K562 (cell line): ENCODE measurements at regions not wholly inside any gene's neighbourhood (a gene's known extent, or its start where the extent isn't known, plus 50 kb on each side); places are given as distances from the start of the nearest gene placed in this dataset.

Experiments
- ATAC-seq: fragments of 200-7000 bp; cut with Tn5 transposase; 3 replicates; pipeline ENCODE4 v1.9.1; 2020; ENCODE audit warnings: moderate library complexity
- BruUV-seq: library from RNA; stranded (reverse); fragments of 400-500 nt; replicated peaks from 2 replicates; lab custom pipeline; 2021; lab: Mats Ljungman, UMichigan
- CTCF ChIA-PET: fragments of 300-600 bp; formaldehyde crosslinking; extraction: SDS; loops from one replicate; lab custom pipeline; 2021; ENCODE audit warnings: low intra/inter-chr PET ratio; lab: Yijun Ruan, JAX
- POLR2A ChIA-PET: fragments of 300-600, 350-650 bp; sonication (Branson Sonifier 250); formaldehyde crosslinking; extraction: SDS; loops from one replicate; lab custom pipeline; 2021; ENCODE audit warnings: antibody characterized with exemption, inconsistent platforms; lab: Yijun Ruan, JAX
- DNase-seq, 4 experiments: peaks; one replicate each; pipeline versions ENCODE4 v3.0.0 to v3.0.0-alpha.2; 2011 to 2018; ENCODE audit warnings: low spot score in 3 of 4, mixed read lengths in 3 of 4; ENCODE audit errors: extremely low read depth in 1 of 4
- FAIRE-seq: peaks from 2 replicates; lab custom pipeline; 2011; peaks lifted over from hg19 to GRCh38; lab: Jason Lieb, UNC
- H2AFZ ChIP-seq: 2 replicates; pipeline ENCODE4 v1.6.0; 2011; ENCODE audit warnings: low read depth, low read length, control low read depth, inconsistent platforms
- H3K27ac ChIP-seq: fragments of 200-600 bp; 3 replicates; pipeline ENCODE4 v1.8.0; 2011; ENCODE audit warnings: low read depth, mild to moderate bottlenecking, control low read depth, inconsistent platforms, low read length, moderate library complexity, mixed read lengths; ENCODE audit errors: extremely low read depth
- H3K27me3 ChIP-seq, 2 experiments: fragments of 300-600 bp in 1 of 2; 2 replicates in 1 of 2; 3 replicates in 1 of 2; pipeline versions ENCODE4 v1.6.0 to v1.8.0; 2011; ENCODE audit warnings: inconsistent platforms in 2 of 2, low read length in 2 of 2, mild to moderate bottlenecking in 1 of 2, mixed read lengths in 1 of 2, moderate library complexity in 1 of 2; ENCODE audit not compliant: control insufficient read depth in 2 of 2, insufficient read depth in 2 of 2
- H3K36me3 ChIP-seq: fragments of 300-600 bp; 3 replicates; pipeline ENCODE4 v1.8.0; 2011; ENCODE audit warnings: mild to moderate bottlenecking, low read length, inconsistent platforms; ENCODE audit not compliant: control insufficient read depth, insufficient read depth
- H3K4me1 ChIP-seq, 2 experiments: fragments of 200-600 bp in 1 of 2; replicated peaks in 1 of 2; 2 replicates in 1 of 2; 3 replicates in 1 of 2; pipeline versions ENCODE4 v1.5.1 to v1.8.0; 2011; ENCODE audit warnings: inconsistent platforms in 2 of 2, low read length in 2 of 2, mild to moderate bottlenecking in 1 of 2, mixed read lengths in 1 of 2, moderate library complexity in 1 of 2; ENCODE audit not compliant: control insufficient read depth in 2 of 2, insufficient read depth in 2 of 2
- H3K4me2 ChIP-seq: 2 replicates; pipeline ENCODE4 v1.6.1; 2011; ENCODE audit warnings: low read length, control low read depth, inconsistent platforms, mixed read lengths; ENCODE audit not compliant: insufficient read depth
- H3K4me3 ChIP-seq: fragments of 200-600 bp; sonication (generic), shearing (Covaris generic); 2 replicates; pipeline ENCODE4 v1.5.1; 2016; ENCODE audit warnings: control low read depth, inconsistent platforms
- H3K79me2 ChIP-seq: fragments of 200-600 bp; 3 replicates; pipeline ENCODE4 v1.8.0; 2011; ENCODE audit warnings: low read length, inconsistent platforms; ENCODE audit not compliant: control insufficient read depth, insufficient read depth
- H3K9ac ChIP-seq, 2 experiments: 2 replicates each; pipeline versions ENCODE4 v1.6.0 to v1.6.1; 2011; ENCODE audit warnings: low read depth in 2 of 2, low read length in 2 of 2, control low read depth in 1 of 2, inconsistent platforms in 1 of 2, mild to moderate bottlenecking in 1 of 2, mixed read lengths in 1 of 2; ENCODE audit not compliant: insufficient read depth in 1 of 2
- H3K9me1 ChIP-seq: one replicate; pipeline ENCODE4 v1.6.0; 2011; ENCODE audit warnings: inconsistent platforms, mild to moderate bottlenecking, low read length, moderate library complexity; ENCODE audit not compliant: control insufficient read depth, insufficient read depth
- H3K9me3 ChIP-seq: replicated peaks from 2 replicates; pipeline ENCODE4 v1.5.1; 2011; ENCODE audit warnings: low read depth, low read length, inconsistent platforms; ENCODE audit not compliant: control insufficient read depth, insufficient read depth
- H4K20me1 ChIP-seq: replicated peaks from 2 replicates; pipeline ENCODE4 v1.6.1; 2011; ENCODE audit warnings: low read length, inconsistent platforms, mixed read lengths; ENCODE audit not compliant: control insufficient read depth, insufficient read depth
- CSDE1 ChIP-seq, 2 experiments: fragments of 450-650 bp; IDR thresholded peaks; 2 replicates each; pipeline ENCODE4 v1.6.1; 2016; ENCODE audit warnings: mild to moderate bottlenecking in 1 of 2
- ETS2 ChIP-seq: IDR thresholded peaks from 2 replicates; pipeline ENCODE4 v1.6.1; 2016; ENCODE audit warnings: borderline replicate concordance, missing genetic modification characterization, mild to moderate bottlenecking, moderate library complexity, missing compliant biosample characterization; ENCODE audit not compliant: poor library complexity, severe bottlenecking
- MEIS2 ChIP-seq: fragments of 450-650 bp; IDR thresholded peaks from 2 replicates; pipeline ENCODE4 v1.6.1; 2014; ENCODE audit warnings: mild to moderate bottlenecking; ENCODE audit not compliant: partially characterized antibody
- RBM25 ChIP-seq: fragments of 200-400 bp; formaldehyde crosslinking; IDR thresholded peaks from 2 replicates; pipeline ENCODE4 v1.6.1; 2018; ENCODE audit warnings: low read length, low read depth, moderate library complexity; ENCODE audit not compliant: severe bottlenecking
- RUNX1 ChIP-seq: sonication (generic); IDR thresholded peaks from 2 replicates; pipeline ENCODE4 v1.6.1; 2016; ENCODE audit warnings: antibody characterized with exemption, low read depth
- SP2 ChIP-seq: IDR thresholded peaks from 2 replicates; pipeline ENCODE4 v1.6.1; 2011; ENCODE audit warnings: mild to moderate bottlenecking, low read depth, low read length, moderate library complexity; ENCODE audit not compliant: poor library complexity, severe bottlenecking; ENCODE audit errors: extremely low read depth
- STAT5A ChIP-seq: IDR thresholded peaks from 2 replicates; pipeline ENCODE4 v1.6.1; 2012; ENCODE audit warnings: low read length, inconsistent platforms, borderline replicate concordance
- TSHZ1 ChIP-seq: fragments of 250-450 bp; sonication (Bioruptor Pico); IDR thresholded peaks from 2 replicates; pipeline ENCODE4 v1.4.0; 2020; ENCODE audit warnings: mild to moderate bottlenecking, moderate library complexity
- UBTF ChIP-seq, 2 experiments: IDR thresholded peaks; 2 replicates each; pipeline ENCODE4 v1.6.1; 2012; ENCODE audit warnings: improper control_type of control experiment in 2 of 2, low read depth in 2 of 2, low read length in 2 of 2, borderline replicate concordance in 1 of 2
- ZNF197 ChIP-seq: fragments of 200-800 bp; sonication (Bioruptor generic); IDR thresholded peaks from 2 replicates; pipeline ENCODE4 v1.6.1; 2016; ENCODE audit warnings: low read depth, missing genetic modification characterization, missing compliant biosample characterization
- ZNF398 ChIP-seq: fragments of 250-450 bp; sonication (Bioruptor Pico); IDR thresholded peaks from 2 replicates; pipeline ENCODE4 v1.8.0; 2021; ENCODE audit warnings: moderate library complexity, mild to moderate bottlenecking, inconsistent platforms
- WGBS: fragments of 100-300 bp; shearing (Covaris generic); methylation state at CpG from one replicate; pipeline ENCODE4 v1.1.6; 2016; ENCODE audit warnings: low coverage, mixed read lengths; ENCODE audit not compliant: insufficient coverage; ENCODE audit errors: missing lambda C conversion rate; 5-methylcytosine and 5-hydroxymethylcytosine counted together
- in situ Hi-C: fragments of 300-500 bp; cut with MboI; formaldehyde crosslinking; loops from 4 replicates; pipeline ENCODE4 v1.15.0; 2018; ENCODE audit warnings: inconsistent platforms, mixed read lengths
- intact Hi-C: fragments of 100-400 bp; cut with micrococcal nuclease; formaldehyde crosslinking; loops from 2 replicates; pipeline ENCODE4 v1.14.2; 2022

GRCh38 chr4:156015781-156016180 is 62.1 kb upstream of the CTSO start:
- no peak overlapping the region for H3K4me2 ChIP-seq
- TF ChIP-seq UBTF (IDR thresholded peaks at IDR 0.05; ENCODE audit: borderline replicate concordance in 1 of 2, low read depth in 2 of 2, low read length in 2 of 2) (no peak), ZNF197 (CRISPR knock-in tag) (no peak), CSDE1 (IDR thresholded peaks at IDR 0.05) (no peak), RUNX1 (no peak), STAT5A (no peak), MEIS2 (no peak), RBM25 (no peak), ETS2 (tag) (no peak), ZNF398 (CRISPR knock-in tag) (no peak), TSHZ1 (CRISPR knock-in tag) (no peak), SP2 (no peak)
- TF ChIP-seq, all 486 proteins: peak for 0
- no peak overlapping the region for H2AFZ ChIP-seq
- CTCF ChIA-PET, result interaction anchor here (0.7 kb wide), 1 partner anchor 9 kb away, joined by 3 read pairs; no protein-coding TSS in a partner anchor
- no peaks in the 10 kb centered on the region for H3K9me3 ChIP-seq
- no peaks in the 10 kb centered on the region for H3K79me2 ChIP-seq
- H3K36me3 ChIP-seq, result no peaks in the 10 kb centered on the region
- no peaks in the 10 kb centered on the region for H3K4me1 ChIP-seq
- no peak overlapping the region for H3K27ac ChIP-seq
- FAIRE-seq (no peak), DNase-seq (no peak), ATAC-seq (no peak)
- H4K20me1 ChIP-seq, result no peaks in the 10 kb centered on the region
- H3K9ac ChIP-seq, result no peak overlapping the region
- no TSS peak for BruUV-seq
- in situ Hi-C loops, result no loop called here
- no peaks in the 10 kb centered on the region for H3K27me3 ChIP-seq
- POLR2A ChIA-PET, result no interaction called here
- WGBS, result 0% methylated on average over 1 of the region's 1 CpG
- H3K4me3 ChIP-seq, result no peak overlapping the region
- intact Hi-C loops, result no loop called here
- no peaks in the 10 kb centered on the region for H3K9me1 ChIP-seq
